ENCODE measurements at regions not wholly inside any gene's neighbourhood (a gene's known extent, or its start where the extent isn't known, plus 50 kb on each side); places are given as distances from the start of the nearest gene placed in this dataset.

DNA sequence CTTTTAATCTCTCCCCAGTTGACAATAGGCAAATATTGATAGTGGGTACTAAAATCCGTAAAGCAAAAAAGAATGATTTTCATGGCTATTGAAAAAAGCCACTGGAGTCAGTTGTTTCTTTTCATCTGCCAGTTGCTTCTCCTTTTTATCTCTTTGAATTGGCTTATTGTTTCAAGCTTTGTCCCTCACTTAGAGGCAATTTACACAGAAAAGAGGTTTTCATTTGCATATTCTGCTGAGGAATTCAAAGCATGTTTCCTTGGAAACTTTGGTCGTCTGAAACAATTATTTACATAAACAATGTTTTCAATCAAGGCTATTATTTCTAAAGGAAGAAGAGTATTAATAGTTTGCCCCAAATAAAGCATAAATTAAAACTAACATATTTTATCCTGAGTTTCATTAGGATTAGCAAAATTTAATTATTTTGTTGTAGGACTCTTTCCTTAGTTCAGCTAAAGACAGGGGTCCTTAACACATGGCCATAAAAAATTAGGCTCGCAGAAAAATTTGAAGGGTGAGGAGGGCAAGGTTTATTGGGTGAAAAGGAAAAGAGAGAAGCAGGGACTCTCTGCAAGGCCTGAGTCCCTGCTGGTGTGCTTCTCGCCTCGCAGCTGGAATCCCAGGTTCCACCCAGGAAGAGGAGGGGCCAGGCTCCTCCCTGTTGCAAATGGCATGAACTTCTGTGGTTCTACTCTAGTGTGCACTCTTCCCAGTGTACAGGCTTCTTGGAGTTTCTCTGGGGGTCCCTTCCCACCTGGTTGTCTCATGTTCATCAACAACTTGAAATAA, 138.8 kb upstream of the LAMA2 start:
- Histone ChIP-seq H2AK5ac (ENCODE audit: low read depth, low read length) (no peak overlapping the region), H3K4me2 (ENCODE audit: low read depth, low read length) (no peak overlapping the region), H3K9me1 (ENCODE audit: insufficient read depth, low read length) (no peaks in the 10 kb centered on the region), H2BK15ac (ENCODE audit: low read depth, low read length) (no peak overlapping the region), H3K79me1 (ENCODE audit: low read depth in 1 of 2, low read length in 2 of 2) (no peaks in the 10 kb centered on the region), H3K4me1 (ENCODE audit: control insufficient read depth, insufficient read depth, low read length) (no peaks in the 10 kb centered on the region), H3K27me3 (ENCODE audit: control insufficient read depth, insufficient read depth, low read length) (no peaks in the 10 kb centered on the region), H4K91ac (ENCODE audit: insufficient read depth, low read depth, low read length) (no peak overlapping the region), H3K9me3 (ENCODE audit: control insufficient read depth, insufficient read depth, low read length) (no peaks in the 10 kb centered on the region), H3K56ac (ENCODE audit: extremely low read depth, insufficient read depth, low read length) (no peak overlapping the region), H3K9ac (ENCODE audit: low read depth, low read length) (no peak overlapping the region), H2AFZ (replicated peaks; ENCODE audit: low read length, poor library complexity) (no peak overlapping the region), H4K5ac (ENCODE audit: low read depth, low read length) (no peak overlapping the region), H3K18ac (ENCODE audit: low read depth, low read length) (no peak overlapping the region), H3K27ac (ENCODE audit: insufficient read depth, low read length) (no peak overlapping the region), H3K36me3 (ENCODE audit: control insufficient read depth, insufficient read depth, low read length) (no peaks in the 10 kb centered on the region), H3K23ac (ENCODE audit: low read depth, low read length) (no peak overlapping the region), H4K20me1 (ENCODE audit: insufficient read depth, low read length) (no peaks in the 10 kb centered on the region), H2BK20ac (ENCODE audit: low read depth, low read length) (no peak overlapping the region), H3K4me3 (ENCODE audit: insufficient read depth, low read depth, low read length) (no peak overlapping the region), H2BK120ac (ENCODE audit: low read depth, low read length) (no peak overlapping the region), H3K14ac (replicated peaks; ENCODE audit: low read depth, low read length) (no peak overlapping the region), H4K8ac (ENCODE audit: low read depth in 2 of 2, low read length in 2 of 2) (no peak overlapping the region), H2BK5ac (ENCODE audit: low read depth, low read length, poor library complexity, severe bottlenecking) (no peak overlapping the region), H2AK9ac (replicated peaks; ENCODE audit: low read depth, low read length, poor library complexity) (no peak overlapping the region), H3K4ac (ENCODE audit: low read depth, low read length) (no peak overlapping the region)
- CTCF ChIA-PET, result no interaction called here
- ATAC-seq (ENCODE audit: low read depth) (no peak), DNase-seq (no peak)
- dilution Hi-C loops (cut with HindIII; ENCODE audit: low sequenced_read_pairs, unreplicated experiment) (no loop called here), intact Hi-C loops (cut with micrococcal nuclease) (no loop called here), in situ Hi-C loops (cut with MboI; ENCODE audit: low sequenced_read_pairs) (no loop called here)
- TF ChIP-seq CHD1 (IDR thresholded peaks at IDR 0.05; ENCODE audit: low read depth, low read length) (no peak), MAFK (IDR thresholded peaks at IDR 0.05; ENCODE audit: low read depth, low read length) (no peak), USF2 (IDR thresholded peaks at IDR 0.05; ENCODE audit: low read depth, low read length) (no peak), SMC3 (IDR thresholded peaks at IDR 0.05; ENCODE audit: low read depth, low read length) (no peak), MXI1 (IDR thresholded peaks at IDR 0.05; ENCODE audit: borderline replicate concordance, low read depth, low read length) (no peak), FOS (IDR thresholded peaks at IDR 0.05; ENCODE audit: low read depth, low read length) (no peak), RCOR1 (IDR thresholded peaks at IDR 0.05; ENCODE audit: insufficient replicate concordance, low read length) (no peak), NFE2L2 (IDR thresholded peaks at IDR 0.05; ENCODE audit: low read depth, low read length) (no peak), POLR2A (IDR thresholded peaks at IDR 0.05; ENCODE audit: low read depth, low read length) (no peak), RFX5 (IDR thresholded peaks at IDR 0.05; ENCODE audit: low read depth, low read length) (no peak)
- TF ChIP-seq, protein P1, sequence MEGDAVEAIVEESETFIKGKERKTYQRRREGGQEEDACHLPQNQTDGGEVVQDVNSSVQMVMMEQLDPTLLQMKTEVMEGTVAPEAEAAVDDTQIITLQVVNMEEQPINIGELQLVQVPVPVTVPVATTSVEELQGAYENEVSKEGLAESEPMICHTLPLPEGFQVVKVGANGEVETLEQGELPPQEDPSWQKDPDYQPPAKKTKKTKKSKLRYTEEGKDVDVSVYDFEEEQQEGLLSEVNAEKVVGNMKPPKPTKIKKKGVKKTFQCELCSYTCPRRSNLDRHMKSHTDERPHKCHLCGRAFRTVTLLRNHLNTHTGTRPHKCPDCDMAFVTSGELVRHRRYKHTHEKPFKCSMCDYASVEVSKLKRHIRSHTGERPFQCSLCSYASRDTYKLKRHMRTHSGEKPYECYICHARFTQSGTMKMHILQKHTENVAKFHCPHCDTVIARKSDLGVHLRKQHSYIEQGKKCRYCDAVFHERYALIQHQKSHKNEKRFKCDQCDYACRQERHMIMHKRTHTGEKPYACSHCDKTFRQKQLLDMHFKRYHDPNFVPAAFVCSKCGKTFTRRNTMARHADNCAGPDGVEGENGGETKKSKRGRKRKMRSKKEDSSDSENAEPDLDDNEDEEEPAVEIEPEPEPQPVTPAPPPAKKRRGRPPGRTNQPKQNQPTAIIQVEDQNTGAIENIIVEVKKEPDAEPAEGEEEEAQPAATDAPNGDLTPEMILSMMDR (conservative IDR thresholded peaks at IDR 0.05; ENCODE audit: low read depth, low read length), result no peak
- BruUV-seq (replicated peaks), result no TSS peak
- WGBS, 2 experiments (ENCODE audit: extremely low coverage in 2 of 2, insufficient read length in 1 of 2), result no CpG with 5 or more reads among the region's 5 CpGs
- POLR2A ChIA-PET (ENCODE audit: unreplicated experiment), result interaction anchor here (0.6 kb wide), 1 partner anchor 278 kb away, joined by 3 read pairs; no protein-coding TSS in a partner anchor
